ENCODE measurements at regions not wholly inside any gene's neighbourhood (a gene's known extent, or its start where the extent isn't known, plus 50 kb on each side); places are given as distances from the start of the nearest gene placed in this dataset.

DNA sequence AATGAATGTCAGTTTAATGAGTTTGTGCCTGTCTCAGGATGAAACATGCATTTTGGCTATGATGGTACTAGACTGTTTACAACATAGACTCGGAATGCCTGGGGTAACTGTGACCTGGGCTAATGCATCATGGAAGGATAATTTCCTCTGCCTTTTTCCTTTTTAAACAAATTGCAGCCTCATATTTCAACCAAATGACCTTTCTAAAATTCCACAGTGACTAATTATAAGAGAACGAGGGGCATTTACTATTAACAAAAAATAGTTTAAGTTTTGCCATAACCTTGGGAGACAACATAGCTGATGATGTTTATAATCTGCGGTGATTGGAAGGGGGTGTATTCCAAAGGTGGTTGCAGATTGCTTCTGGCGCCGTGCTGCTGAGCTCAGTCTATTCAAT is 1140.5 kb downstream of the GALC start:
- TF ChIP-seq, protein P1, sequence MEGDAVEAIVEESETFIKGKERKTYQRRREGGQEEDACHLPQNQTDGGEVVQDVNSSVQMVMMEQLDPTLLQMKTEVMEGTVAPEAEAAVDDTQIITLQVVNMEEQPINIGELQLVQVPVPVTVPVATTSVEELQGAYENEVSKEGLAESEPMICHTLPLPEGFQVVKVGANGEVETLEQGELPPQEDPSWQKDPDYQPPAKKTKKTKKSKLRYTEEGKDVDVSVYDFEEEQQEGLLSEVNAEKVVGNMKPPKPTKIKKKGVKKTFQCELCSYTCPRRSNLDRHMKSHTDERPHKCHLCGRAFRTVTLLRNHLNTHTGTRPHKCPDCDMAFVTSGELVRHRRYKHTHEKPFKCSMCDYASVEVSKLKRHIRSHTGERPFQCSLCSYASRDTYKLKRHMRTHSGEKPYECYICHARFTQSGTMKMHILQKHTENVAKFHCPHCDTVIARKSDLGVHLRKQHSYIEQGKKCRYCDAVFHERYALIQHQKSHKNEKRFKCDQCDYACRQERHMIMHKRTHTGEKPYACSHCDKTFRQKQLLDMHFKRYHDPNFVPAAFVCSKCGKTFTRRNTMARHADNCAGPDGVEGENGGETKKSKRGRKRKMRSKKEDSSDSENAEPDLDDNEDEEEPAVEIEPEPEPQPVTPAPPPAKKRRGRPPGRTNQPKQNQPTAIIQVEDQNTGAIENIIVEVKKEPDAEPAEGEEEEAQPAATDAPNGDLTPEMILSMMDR (IDR thresholded peaks at IDR 0.05): no peak
- H3K4me1 Mint-ChIP-seq: no peaks in the 10 kb centered on the region
- H3K27me3 Mint-ChIP-seq (ENCODE audit: low read depth, poor library complexity): no peaks in the 10 kb centered on the region
- no peaks in the 10 kb centered on the region for H3K9me3 Mint-ChIP-seq
- H3K27ac Mint-ChIP-seq: no peak overlapping the region
- no peaks in the 10 kb centered on the region for H3K36me3 Mint-ChIP-seq (ENCODE audit: low read depth)
- no peak overlapping the region for H3K4me3 Mint-ChIP-seq
- no peak for DNase-seq

DNA sequence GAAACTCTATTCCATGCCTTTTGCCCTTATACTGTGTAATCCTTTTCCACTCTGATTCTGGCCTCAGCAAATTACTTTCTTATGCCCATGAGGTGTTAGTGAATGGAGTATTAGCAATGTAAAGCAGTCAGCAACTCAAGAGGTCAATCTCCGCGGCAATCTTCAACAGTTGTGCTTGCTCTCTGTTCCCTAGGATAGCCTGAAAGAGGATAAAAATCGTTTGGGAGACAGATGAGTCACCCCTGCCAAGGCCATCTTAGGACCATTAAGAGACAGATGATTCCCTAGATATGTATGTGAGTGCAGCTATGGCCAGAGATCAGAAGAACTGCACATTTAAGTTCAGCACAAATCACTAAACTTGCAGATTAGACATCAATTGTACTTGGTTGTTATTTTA is 1145.8 kb downstream of the GALC start:
- Mint-ChIP-seq H3K27me3 (ENCODE audit: low read depth, poor library complexity) (no peaks in the 10 kb centered on the region), H3K9me3 (no peaks in the 10 kb centered on the region), H3K4me1 (no peaks in the 10 kb centered on the region), H3K27ac (no peak overlapping the region), H3K36me3 (ENCODE audit: low read depth) (no peaks in the 10 kb centered on the region), H3K4me3 (no peak overlapping the region)
- TF ChIP-seq, protein P1 (IDR thresholded peaks at IDR 0.05): no peak
- DNase-seq: no peak

DNA sequence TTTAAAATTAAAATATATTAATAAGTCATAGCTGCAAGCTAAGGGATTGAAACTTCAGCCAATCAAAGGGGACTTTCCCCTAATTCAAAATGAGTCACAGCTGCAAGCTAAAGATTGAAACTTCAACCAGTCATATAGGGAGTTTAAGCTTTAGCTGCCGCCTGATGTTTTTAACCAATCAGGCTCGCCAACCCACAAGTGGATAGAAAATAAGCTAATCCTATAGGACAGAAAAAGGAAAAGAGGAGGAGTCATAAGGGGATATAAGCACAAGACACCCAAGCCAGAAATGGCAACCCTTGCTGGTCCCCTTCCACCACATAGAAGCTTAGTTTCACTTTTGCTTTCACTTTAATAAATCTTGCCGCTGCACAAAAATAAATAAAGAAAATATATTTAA is 1154.6 kb downstream of the GALC start:
- Mint-ChIP-seq H3K36me3 (ENCODE audit: low read depth) (no peaks in the 10 kb centered on the region), H3K27ac (no peak overlapping the region), H3K4me1 (no peaks in the 10 kb centered on the region), H3K4me3 (no peak overlapping the region), H3K9me3 (no peaks in the 10 kb centered on the region), H3K27me3 (ENCODE audit: low read depth, poor library complexity) (no peaks in the 10 kb centered on the region)
- DNase-seq: no peak
- TF ChIP-seq, protein P1 (IDR thresholded peaks at IDR 0.05): no peak

DNA sequence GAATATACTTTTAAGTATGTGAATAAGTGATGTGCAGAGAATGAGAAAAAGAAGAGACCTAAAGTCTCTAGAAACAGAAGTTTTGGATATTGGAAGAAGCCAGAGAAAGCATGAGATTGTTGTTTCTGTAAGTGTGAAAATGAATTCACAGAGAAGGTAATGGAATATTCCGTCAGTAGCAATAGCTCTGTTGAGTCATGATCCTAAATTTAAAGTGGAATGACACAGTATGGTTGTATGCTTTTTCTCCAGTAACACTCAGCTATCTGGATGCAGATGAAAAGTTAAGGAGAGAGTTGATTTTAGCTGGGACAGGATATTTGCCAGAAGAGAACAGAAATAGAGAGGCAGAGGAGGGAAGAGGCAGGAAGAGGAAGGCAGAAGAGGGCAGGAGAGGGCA is 1166.3 kb downstream of the GALC start:
- Mint-ChIP-seq H3K4me1 (no peaks in the 10 kb centered on the region), H3K4me3 (no peak overlapping the region), H3K36me3 (ENCODE audit: low read depth) (no peaks in the 10 kb centered on the region), H3K27ac (no peak overlapping the region), H3K9me3 (no peaks in the 10 kb centered on the region), H3K27me3 (ENCODE audit: low read depth, poor library complexity) (no peaks in the 10 kb centered on the region)
- TF ChIP-seq, protein P1 (IDR thresholded peaks at IDR 0.05): no peak
- no peak for DNase-seq

DNA sequence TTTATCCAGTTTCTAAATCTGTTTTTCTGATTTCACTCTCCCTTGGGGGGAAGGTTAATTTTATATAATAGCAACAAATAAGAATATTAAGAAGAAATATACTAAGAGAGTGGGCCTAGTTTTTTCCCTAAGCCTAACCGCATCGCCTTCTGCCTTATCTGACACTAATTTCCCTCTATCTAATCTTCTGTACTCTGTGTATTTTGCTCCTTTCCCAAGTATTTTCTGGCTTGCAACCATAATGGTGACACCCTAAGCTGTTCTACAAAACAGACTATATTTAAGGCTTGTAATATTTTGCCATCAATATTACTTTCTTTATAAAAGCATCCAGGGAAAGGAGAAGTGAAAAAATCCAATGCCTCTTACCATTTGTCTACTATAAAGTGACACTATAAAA is 1168.8 kb downstream of the GALC start:
- H3K36me3 Mint-ChIP-seq (ENCODE audit: low read depth): no peaks in the 10 kb centered on the region
- no peak for DNase-seq
- no peak overlapping the region for H3K4me3 Mint-ChIP-seq
- H3K9me3 Mint-ChIP-seq: no peaks in the 10 kb centered on the region
- TF ChIP-seq, protein P1 (IDR thresholded peaks at IDR 0.05): no peak
- H3K27me3 Mint-ChIP-seq (ENCODE audit: low read depth, poor library complexity): no peaks in the 10 kb centered on the region
- no peaks in the 10 kb centered on the region for H3K4me1 Mint-ChIP-seq
- H3K27ac Mint-ChIP-seq: no peak overlapping the region

DNA sequence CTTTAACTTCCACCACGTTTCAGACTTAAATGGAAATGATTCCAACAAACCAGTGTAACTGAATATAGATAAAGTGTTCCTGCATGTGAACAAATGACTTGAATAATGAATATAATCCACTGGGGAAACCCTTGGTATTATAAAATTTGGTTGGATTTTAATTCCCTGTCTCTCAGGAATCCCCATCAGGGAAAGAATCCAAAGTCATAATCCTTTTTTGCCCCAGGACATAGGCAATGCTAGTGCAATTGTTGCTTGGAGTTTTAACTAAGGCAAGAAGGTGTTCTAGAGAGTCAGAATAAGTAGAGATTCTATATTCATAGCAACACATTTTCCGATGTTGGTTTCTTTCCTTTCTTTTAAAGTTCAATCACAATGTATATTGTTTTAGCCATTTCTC is 1169.4 kb downstream of the GALC start:
- no peaks in the 10 kb centered on the region for H3K36me3 Mint-ChIP-seq (ENCODE audit: low read depth)
- no peaks in the 10 kb centered on the region for H3K4me1 Mint-ChIP-seq
- no peak overlapping the region for H3K27ac Mint-ChIP-seq
- no peaks in the 10 kb centered on the region for H3K9me3 Mint-ChIP-seq
- TF ChIP-seq, protein P1 (IDR thresholded peaks at IDR 0.05): no peak
- no peak for DNase-seq
- no peak overlapping the region for H3K4me3 Mint-ChIP-seq
- H3K27me3 Mint-ChIP-seq (ENCODE audit: low read depth, poor library complexity): no peaks in the 10 kb centered on the region

All from nephron progenitor cell (in vitro differentiated cells).